ELF-1 (cell line): ENCODE measurements at regions not wholly inside any gene's neighbourhood (a gene's known extent, or its start where the extent isn't known, plus 50 kb on each side); places are given as distances from the start of the nearest gene placed in this dataset.
A peak's percentile ranks its signal among the peaks of the same experiment; 100 is the strongest.
"Not testable (repeated sequence)": the region's sequence is repeated elsewhere in the genome, so short reads cannot be mapped to it uniquely, and the experiment has no call there.

Experiments
- DNase-seq: peaks from one replicate; pipeline ENCODE4 v3.0.0-alpha.2; 2016; ENCODE audit warnings: low read depth, low spot score

DNA sequence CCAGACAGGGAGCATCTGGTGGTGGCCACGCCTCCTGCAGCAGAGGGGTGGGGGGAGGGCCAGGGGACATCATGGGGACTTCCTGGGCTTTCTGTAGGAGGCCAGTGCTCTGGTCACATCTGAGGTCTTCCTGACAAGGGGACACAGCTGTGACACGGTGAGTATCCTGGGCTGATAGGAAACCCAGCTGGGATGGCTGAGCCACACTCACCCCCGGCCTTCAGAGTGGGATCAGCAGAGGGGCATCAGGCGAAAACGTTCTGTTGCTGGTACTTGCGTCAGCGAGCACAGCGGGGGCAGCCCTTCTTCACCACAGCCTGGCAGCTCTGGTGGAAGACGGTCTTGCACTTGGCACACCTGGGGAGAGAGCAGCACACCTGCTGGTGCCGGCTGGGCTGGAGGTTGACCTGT is 122.9 kb upstream of the SMURF2 start:
- no peak for DNase-seq

DNA sequence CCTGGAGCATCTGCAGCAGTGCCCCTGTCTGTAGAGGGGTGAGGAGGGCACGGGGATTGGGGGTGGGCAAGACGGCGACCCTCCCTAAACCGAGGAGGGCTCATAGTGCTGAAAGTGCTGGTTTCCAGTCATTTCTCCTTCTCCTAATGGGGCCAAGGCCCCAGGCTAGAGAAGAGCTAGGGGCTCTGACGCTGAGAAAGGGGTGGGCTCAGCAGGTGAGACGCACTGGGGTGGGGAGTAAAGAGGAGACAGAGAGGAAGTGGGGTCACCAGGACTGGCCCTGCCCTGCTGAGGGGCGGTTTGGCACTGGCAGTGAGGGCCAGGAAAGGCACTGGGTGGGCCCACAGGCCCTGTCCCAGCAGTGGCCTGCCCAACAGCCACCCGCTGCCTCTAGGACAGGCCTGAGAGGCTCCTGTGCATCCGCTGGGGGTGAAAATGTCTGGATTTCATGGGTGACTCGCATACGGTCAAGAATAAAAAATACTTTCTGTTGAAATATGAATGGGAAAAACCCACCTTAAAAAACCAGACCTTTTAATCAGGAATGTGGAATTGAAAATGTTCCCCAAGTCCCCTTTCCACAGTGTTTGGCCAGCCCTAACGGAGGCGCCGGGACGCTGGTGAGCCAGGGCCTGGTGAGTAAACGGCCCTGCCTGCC is 122.4 kb upstream of the SMURF2 start:
- no peak for DNase-seq

DNA sequence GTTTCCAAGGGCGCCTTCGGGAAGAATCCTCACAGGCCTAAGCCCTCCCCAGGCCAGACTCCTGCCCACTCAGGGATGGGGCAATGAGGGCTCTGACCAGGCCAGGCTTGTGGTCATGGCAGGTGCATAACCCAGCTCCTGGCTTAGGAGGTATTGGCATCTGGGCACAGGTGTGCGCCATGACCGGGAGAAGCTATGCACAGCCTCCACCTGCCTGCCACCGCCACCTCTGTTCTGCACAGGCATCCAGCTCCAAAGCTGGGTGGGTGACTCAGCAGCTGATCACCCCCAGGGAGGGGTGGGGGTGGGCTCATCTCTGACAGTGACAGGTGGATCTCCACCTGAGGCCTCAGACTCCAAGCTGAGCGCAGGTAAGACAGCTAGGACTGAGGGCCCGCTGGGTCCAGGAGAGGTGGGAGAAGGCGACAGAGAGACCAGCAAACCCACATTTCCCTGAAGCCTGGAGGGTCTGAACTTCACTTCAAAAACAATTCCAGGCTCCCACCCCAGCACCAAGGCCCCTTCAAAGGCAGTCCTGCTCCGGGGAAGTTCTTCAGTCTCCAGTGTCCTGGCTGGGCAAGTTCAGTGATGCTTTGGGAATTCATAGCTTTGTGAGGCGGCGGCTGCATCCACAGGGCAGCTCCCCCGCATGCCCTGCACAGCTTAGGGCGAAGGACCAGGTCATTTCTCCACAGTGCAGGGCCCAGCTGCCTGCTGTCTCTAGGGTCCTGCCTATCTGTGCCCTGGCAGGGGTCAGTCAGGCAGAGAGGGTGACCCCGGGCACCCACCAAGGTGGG is 121.6 kb upstream of the SMURF2 start:
- no peak for DNase-seq

DNA sequence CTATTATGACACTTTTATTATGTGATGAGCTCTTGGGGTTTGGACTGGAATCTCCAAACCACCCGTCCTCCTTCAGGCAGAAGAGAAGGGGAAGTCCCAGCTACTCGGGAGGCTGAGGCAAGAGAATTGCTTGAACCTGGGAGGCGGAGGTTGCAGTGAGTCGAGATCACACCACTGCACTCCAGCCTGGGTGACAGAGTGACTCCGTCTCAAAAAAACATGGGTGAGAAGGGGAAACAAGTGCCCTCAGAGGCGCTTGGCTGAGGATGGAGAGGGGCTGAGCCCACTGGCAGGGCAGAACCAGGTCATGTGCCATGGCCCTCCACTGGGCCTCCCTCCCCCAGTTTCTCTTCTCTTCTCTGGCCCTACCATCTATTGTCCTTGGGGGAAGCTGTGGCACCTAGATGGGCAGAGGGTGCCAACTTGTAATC is 120.9 kb upstream of the SMURF2 start:
- DNase-seq: no peak

DNA sequence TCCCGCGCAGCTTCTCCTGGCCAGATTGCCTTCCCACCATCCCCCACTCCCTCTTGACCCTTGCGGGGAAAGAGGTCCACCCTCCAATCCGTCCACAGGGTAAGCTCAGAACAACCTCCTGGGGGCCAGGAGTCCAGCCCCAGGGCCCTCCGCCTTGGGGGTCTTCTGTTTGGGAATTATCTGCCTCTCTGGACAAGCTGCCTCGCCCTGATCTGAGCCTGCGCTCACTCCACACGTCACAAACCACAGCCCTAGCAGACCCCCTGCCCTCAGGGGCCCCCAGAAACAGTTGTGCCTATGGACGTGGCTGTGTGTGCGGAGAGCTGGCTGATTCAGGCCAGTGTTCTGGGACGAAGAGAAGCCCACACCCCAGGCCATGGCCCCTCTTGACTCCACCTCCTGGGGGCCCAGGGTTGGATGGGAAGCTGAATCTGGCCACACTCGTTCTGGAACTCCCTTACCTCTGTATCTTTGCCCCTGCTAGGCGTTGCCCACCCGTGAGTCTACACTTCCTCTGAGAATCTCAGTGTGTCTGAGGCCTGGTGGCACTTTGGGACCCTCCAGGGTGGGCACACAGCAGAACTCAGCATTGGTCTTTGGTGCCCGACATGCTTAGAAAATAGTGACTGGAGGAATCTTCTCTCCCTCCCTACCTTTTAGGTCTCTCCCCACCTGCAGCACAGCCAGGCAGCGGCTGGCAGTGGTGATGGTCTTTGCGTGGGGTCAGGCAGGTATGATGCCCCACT is 119.9 kb upstream of the SMURF2 start:
- peak; percentile 62 for DNase-seq

DNA sequence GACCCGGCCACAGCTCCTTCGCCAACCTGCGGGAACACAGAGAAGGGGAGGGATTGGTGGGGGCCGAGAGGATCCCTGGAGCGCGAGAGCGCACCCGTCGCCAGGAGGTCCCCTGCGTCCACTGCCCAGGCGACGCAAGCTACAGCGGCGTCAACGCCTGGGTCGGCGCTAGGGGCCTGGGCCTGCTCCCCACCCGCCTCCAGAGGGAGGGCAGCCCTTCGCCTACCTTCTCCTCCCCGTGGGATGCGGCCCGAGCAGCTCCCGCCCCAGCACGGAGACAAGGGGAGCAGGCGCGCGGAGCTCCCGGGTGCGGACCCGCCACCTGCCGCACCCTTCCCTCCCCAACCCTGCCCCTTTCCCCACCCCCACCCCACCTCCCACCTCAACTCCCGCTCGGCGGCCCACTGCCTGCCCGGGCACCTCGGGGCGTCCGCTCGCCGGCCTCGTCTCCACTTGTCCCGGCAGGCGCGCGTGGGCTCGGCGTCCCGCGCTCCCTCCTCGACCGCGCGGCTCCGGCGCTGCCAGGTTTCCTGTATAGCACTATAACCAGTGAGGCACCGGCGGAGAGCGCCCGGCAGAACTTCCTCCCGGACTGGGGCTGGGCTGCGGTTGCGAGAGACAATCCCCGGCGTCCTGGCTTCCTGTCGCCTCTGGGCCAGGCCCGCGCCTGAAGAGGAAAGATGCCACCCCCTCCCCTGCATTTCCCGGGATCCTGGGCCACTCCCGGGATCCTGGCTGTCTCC is 119.1 kb upstream of the SMURF2 start:
- DNase-seq: peak; percentile 39

DNA sequence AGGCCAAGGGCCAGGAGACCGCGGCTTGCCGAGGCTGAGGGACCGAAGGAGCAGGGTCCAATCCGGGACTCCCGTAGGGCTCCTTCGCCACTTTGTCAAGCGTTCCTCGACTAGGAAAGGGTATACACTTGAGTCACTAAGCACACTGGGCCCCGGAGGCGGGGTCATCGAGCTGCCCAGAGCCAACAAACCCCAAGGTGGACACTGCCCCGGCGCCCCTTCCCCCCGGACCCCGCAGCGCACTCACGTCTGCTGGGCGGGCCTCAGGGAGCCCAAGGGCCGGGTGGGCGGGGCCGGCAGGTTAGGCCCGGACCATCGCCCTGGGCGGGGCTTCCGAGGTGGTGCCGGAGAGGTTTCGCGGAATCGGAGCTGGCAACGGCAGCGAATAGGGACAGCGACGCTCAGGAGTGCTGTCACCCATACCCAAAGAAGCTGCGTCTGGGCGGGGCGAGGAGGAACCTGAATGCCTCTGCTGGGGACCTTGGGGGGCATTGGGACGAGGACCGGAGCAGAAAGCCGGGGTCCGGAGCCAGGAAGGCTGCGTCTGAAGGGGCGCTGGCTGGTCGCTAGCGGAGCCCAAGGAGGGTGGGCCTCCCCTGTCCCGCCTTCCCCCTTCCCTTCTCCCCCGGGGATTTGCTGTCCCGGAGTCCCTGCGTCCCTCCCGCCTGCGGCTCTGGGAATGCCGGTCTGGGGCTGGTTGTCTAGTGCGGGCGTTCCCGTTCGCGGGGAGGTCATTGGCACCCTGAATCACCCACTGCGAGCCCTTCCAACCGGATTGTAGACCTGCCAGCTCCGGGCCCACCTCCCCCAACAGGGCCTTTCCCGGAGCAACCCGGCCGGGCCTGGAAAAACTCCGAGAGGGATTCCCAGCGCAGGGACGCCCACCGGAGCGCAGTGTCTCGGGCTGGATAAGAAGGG is 118.2 kb upstream of the SMURF2 start:
- DNase-seq: peak; percentile 87

DNA sequence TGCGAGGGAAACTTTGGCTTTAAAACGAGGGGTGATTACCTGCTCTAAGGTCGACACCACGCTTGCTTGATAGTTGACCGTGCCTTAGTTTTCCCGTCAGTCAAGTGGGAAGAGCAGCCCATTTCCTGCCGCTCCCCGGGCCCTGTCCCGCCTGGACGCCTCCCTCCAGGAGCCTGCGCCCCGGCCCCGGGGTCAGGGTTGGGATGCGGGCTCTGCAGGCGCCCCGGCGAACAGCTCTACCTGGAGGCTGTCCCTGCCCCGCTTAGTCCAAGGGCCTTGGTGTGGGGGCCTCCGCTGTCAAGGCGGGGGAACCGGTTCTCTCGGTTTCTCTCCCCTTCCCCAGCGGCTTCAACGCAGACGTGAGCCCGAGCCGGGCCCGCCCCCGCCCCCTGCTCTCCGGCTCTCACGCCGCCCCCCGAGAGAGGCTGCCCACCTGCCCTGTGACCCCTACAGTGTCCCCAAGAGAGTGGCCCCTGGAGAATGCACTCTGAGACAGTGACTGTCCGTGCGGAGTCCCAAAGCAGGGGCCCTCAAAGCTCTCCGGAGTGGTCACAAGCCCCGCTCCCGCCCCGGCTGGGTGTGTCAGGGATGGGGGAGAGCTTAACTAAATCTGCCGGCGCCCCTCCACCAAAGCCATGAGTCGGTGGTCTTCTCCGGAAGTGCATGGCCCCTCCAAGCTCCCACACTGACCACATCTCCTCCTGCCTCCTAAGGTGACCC is 117.4 kb upstream of the SMURF2 start:
- peak; percentile 76 for DNase-seq

DNA sequence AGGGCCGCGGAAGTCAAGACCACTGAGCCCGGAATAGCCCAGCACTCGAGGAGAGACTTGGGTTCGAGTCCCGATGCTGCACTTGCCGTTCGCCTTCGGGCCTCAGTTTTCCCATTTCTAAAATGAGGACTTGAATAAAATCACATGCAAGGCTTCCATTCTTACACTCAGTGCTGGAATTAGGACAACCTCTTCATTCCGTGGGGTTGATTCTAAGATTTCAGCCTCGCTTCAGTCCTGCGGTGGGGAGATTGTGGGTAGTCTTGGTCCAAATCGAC is 116.9 kb upstream of the SMURF2 start:
- not testable (repeated sequence) for DNase-seq

DNA sequence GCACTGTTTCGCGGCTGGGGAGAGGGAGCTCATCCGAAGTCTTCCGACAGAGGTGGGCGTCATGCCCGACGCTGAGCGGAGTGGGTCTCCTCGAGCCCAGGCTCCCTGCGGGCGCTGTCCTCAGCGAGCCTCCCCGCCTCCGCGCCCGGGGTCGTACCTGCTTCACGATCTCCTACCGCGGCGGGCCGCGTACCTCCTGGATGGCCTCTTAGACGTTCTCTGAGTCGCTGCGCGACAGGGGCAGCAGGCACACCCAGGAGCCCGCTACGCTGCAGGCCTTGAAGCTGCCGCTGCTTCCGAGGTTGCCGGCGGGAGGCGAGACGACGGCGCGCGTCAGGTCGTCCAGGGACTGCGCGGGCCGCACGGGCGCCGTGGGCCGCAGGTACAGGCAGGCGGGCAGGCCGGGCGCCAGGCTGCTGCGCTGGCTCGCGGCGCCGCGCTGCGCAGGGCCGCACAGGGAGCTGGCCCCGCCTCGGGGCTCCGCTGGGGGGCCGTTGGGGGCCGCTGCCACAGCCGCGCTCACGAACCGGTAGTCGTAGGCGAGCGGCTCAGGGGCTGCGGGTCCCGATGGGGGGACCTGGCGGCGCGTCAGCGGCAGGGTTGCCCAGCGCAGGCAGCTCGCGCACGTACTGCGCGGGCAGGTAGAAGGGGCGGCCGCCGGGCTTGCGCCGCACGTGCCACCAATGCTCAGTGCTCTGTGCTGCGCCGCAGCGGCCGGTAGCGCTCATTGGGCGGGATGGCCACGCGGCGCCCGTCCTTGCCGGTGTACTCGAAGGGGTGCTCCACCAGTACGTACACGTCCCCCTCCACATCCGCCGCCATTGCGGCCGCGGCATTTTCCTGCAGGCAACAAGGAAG is 116.4 kb upstream of the SMURF2 start:
- DNase-seq: peak; percentile 59

DNA sequence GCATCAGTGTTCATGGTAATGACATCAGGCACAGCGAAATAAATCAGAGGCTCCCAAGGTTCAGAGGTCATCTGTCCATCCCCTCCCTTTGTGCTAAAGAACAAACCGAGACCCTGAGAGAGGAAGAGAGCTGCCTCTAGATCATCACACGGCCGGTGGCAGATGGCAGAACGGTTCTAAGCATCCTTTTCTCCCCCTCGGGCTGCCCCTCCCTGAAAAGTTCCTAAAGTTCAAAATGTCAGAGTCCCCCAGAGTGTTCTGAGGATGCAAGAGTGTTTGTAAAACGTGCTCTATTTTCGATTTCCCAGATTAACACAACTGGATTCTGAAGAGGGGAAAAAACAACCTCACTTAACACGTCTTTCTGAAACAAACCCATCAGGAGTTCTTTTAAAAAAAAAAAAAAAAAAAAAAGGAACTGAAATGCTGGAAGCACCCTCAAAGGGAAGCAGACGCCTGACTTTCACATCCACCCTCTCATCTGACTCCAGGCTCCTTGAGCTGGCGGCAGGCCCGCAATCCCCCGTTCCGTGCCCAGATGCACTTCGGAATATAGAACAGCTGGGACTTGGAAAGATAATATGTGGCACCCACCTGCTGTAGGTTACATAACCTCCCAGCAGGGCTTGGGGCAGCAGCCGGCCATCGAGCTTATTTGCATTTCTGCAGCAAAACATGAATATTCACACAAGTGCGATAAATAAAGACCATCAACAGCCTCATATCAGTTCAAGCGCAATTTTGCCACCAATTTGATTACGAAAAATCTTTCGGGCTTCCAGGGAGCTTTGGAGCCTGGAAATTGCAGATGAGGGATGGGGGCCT is 115.5 kb upstream of the SMURF2 start:
- DNase-seq: no peak

DNA sequence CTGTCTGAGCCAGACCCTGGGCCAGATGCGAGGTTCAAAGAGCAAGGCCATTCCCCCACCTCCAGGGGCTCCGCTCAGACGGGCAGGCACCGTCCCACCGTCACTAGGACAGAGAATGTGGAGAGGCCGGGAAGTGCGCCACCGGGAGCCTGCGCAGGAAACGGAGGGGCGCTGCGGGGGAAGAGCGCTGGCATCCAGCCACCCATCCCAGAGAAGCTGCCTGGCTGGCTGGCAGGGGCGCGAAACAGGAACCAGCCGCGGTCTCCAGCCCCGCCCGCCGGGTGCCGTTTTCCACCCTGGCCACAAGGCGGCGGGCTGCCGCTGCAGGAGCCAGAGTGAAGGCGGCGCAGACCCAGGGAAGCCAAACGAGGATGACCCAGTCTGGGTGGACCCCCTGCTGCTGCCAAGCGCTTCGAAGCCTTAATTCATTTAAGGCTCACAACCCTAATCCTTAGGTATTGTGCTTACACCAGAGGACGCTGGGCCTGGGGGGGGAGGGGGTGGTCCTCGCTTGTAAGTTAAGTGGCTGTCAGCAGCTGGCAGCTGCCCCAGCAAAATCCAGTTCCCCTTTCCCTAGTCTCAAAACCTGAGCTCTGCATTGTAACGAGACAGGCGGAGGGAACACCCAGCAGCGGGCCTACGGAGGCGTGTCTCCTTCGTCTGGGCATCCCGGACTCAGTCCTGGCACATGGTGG is 114.8 kb upstream of the SMURF2 start:
- peak; percentile 94 for DNase-seq

DNA sequence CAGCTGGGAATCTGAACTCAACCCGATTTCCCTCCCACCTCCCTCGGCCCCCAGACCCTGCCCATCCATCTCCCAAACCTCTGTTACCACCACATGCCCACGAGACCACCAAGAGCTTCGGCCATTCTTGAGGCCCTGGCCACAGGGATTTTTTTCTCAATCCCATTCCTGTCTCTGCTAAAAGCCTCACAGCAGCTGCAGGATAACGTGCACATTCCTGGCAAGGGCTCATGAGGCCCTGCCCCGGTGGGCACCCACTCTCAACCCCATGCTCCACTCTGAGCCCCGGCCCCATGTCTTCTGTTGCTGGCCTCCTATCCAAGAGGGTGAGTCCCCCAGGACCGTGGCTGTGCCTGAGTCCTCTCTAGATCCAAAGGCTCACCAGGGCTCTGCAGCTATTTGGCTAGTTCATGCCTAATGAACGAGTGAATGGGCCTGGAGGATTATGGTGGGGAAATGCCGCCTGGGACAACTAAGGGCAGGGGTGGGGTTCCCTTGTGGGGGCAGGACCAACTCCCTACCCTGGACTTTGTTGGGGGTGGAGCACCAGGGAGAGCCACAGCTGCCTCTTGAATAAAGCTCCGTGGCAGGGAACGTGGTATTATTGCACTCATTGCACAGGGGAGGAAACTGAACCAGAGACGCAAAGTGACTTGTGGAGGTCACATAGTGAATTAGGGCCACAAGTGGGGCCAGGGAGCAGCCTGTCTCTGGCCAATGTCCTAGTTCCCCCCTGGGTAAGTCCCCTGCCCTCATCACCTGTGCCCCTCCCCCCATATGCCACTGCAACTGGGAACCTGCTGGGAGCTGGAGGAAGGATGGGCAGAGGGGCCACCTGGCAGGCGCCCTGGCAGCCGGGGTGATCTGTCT is 113.8 kb upstream of the SMURF2 start:
- DNase-seq: no peak

DNA sequence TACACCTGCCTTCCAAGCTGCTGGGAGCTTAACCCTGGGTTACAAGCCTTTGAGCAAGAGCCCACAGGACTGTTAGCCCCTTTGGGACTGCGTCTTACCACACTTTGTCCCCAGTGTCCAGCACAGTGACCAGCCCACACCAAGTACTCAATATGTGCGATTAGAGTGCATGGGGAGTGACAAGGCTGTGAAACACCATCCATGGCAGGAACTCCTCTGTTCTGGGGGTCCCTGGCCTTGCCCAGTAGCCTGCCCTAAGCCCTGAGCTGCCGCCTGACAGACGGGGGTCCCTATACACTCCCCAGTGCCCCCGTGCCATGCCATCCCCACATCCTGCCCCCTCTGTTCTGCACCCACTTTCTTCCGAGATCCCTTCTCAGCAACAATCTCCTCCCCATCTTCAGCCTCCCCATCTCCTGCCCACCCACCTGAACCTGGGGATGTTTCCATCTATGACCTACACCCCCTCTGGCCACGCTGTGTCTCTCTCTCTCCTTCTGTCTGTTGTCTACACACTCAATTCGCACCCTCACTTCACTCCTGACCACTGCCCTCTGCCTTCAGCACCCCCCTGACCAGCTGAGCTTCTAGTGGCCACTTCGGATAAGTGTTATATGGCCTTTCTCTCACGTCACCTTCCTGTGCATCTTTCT is 112.9 kb upstream of the SMURF2 start:
- DNase-seq: no peak

DNA sequence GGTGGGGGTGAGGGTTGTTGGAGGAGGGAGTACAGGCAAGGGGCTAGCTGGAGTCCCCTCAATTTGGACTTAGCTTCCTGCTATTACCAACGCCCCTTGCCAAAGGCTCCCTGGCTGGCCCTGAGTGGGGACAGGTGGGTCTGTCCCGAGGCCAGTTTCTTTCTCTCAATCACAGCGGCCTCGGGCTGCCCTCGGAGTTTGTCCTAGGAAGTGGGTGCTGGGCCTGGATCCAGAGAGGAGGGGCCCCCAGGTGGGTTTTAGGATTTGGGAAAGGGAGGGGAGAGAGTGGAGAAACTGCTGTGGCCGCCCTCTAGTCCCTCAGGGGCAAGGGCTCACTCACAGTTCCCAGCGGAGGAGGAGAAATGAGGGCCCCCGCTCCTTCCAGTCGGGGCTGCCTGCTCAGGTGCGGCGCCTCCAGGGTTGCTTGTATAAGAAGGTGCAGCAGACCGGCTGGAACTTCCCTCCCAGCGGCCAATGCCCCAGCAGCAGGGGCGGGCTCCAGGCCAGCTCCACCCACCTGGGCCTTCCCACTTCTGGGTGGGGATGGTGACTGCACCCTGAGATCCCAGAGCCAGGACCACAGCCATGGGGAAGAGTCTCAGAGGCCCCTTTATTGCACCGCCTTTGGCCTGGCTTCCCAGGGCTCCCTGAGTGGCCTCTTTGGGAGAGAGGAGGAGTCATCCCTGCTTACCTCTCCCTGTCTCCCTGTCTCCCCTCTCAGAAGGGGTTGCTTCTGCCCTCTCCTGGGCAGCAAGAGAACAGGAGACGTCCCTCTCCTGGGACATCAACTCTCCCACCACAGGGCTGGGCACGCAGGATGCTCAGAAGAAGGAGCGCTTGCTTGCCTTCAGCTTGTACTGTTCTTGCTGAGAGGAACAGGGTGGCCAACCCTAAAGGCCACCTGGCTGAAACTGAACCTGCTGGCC is 112.0 kb upstream of the SMURF2 start:
- peak; percentile 91 for DNase-seq
